ENCODE measurements at regions not wholly inside any gene's neighbourhood (a gene's known extent, or its start where the extent isn't known, plus 50 kb on each side); places are given as distances from the start of the nearest gene placed in this dataset.

DNA sequence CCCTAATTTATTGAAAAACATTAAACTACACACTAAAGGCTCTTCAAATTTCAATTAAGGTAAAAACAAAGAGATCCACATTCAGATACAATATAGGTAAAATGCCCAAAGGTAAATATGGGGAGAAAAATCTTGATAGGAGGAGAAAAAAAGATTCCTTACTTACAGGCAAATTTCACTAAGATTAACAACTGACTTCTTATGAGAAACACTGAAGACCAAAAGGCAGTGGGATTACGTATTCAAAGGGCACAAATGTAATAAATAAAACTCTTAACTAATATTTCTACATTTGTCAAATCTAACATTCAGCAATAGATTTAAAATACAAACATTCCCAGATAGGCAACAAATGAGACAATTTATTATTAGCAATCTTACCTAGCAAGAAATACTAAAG lies 829.3 kb downstream of the SH3BGRL start:
- Histone ChIP-seq H3K27me3 (no peaks in the 10 kb centered on the region), H3K9ac (ENCODE audit: low read depth in 2 of 2, low read length in 2 of 2) (no peak overlapping the region), H3K27ac (no peak overlapping the region), H3K9me3 (no peaks in the 10 kb centered on the region), H3K4me3 (no peak overlapping the region), H3K4me1 (no peaks in the 10 kb centered on the region), H3K36me3 (no peaks in the 10 kb centered on the region)
- TF ChIP-seq, protein P1, sequence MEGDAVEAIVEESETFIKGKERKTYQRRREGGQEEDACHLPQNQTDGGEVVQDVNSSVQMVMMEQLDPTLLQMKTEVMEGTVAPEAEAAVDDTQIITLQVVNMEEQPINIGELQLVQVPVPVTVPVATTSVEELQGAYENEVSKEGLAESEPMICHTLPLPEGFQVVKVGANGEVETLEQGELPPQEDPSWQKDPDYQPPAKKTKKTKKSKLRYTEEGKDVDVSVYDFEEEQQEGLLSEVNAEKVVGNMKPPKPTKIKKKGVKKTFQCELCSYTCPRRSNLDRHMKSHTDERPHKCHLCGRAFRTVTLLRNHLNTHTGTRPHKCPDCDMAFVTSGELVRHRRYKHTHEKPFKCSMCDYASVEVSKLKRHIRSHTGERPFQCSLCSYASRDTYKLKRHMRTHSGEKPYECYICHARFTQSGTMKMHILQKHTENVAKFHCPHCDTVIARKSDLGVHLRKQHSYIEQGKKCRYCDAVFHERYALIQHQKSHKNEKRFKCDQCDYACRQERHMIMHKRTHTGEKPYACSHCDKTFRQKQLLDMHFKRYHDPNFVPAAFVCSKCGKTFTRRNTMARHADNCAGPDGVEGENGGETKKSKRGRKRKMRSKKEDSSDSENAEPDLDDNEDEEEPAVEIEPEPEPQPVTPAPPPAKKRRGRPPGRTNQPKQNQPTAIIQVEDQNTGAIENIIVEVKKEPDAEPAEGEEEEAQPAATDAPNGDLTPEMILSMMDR (IDR thresholded peaks at IDR 0.05): no peak
- DNase-seq: no peak
- intact Hi-C loops (cut with DNase I): no loop called here

DNA sequence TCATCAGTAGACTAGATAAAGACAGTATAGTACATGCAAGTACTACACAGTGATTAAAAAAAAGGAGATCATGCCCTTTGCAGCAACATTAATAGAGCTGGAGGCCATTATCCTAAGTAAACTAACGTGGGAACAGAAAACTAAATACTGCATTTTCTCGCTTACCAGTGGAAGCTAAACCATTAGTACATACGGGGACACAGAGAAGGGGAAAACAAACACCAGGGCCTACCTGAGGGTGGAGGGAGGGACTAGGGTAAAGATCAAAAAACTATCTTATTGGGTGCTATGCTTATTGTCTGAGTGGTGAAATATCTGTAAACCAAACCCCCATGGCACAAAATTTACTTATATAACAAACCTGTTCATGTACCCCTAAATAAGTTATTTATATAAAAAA lies 836.9 kb downstream of the SH3BGRL start:
- Histone ChIP-seq H3K36me3 (no peaks in the 10 kb centered on the region), H3K9ac (ENCODE audit: low read depth in 2 of 2, low read length in 2 of 2) (no peak overlapping the region), H3K9me3 (no peaks in the 10 kb centered on the region), H3K4me3 (no peak overlapping the region), H3K4me1 (no peaks in the 10 kb centered on the region), H3K27me3 (no peaks in the 10 kb centered on the region), H3K27ac (no peak overlapping the region)
- DNase-seq: no peak
- intact Hi-C loops (cut with DNase I): no loop called here
- TF ChIP-seq, protein P1 (IDR thresholded peaks at IDR 0.05): no peak

DNA sequence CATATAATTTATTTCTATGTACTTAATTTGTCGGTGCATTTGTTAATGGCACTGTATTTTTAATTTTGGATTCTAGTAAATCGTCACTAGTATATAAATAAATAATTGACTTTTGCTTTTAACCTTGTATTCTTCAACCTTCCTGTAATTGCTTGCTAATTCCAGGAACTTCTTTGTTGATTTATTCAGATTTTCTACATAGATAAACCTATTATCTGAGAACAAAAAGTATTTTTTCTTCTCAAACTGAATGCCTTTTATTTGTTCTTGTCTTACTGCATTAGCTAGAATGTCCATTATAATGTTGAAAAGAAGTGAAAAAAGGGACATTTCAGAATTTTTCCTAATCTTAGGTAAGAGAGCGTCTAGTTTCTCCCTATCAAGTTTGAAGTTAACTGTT lies 839.1 kb downstream of the SH3BGRL start:
- no peak for DNase-seq
- Histone ChIP-seq H3K9me3 (no peaks in the 10 kb centered on the region), H3K27ac (no peak overlapping the region), H3K4me3 (no peak overlapping the region), H3K4me1 (no peaks in the 10 kb centered on the region), H3K36me3 (no peaks in the 10 kb centered on the region), H3K27me3 (no peaks in the 10 kb centered on the region), H3K9ac (ENCODE audit: low read depth in 2 of 2, low read length in 2 of 2) (no peak overlapping the region)
- intact Hi-C loops (cut with DNase I): no loop called here
- TF ChIP-seq, protein P1 (IDR thresholded peaks at IDR 0.05): no peak

DNA sequence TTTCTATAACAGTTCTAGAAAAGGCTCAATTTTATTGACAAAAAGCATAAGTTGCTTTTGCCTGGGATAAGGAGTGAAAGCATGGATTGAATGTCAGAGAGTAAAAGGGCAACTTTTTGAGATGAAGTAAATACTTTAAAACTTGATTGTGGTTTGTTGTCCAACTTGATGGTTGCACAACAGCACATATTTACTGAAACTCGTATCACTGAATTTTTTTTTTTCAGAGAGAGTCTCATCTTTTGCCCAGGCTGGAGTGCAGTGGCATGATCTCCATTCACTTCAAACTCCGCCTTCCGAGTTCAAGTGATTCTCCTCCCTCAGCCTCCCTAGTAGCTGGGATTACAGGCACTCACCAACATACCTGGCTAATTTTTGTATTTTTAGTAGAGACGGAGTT lies 856.8 kb downstream of the SH3BGRL start:
- H3K9ac ChIP-seq (ENCODE audit: low read depth in 2 of 2, low read length in 2 of 2): no peak overlapping the region
- no peaks in the 10 kb centered on the region for H3K9me3 ChIP-seq
- no peaks in the 10 kb centered on the region for H3K4me1 ChIP-seq
- H3K27me3 ChIP-seq: no peaks in the 10 kb centered on the region
- no peak for DNase-seq
- no peak overlapping the region for H3K27ac ChIP-seq
- intact Hi-C loops (cut with DNase I): no loop called here
- H3K36me3 ChIP-seq: no peaks in the 10 kb centered on the region
- H3K4me3 ChIP-seq: no peak overlapping the region
- TF ChIP-seq, protein P1 (IDR thresholded peaks at IDR 0.05): no peak

DNA sequence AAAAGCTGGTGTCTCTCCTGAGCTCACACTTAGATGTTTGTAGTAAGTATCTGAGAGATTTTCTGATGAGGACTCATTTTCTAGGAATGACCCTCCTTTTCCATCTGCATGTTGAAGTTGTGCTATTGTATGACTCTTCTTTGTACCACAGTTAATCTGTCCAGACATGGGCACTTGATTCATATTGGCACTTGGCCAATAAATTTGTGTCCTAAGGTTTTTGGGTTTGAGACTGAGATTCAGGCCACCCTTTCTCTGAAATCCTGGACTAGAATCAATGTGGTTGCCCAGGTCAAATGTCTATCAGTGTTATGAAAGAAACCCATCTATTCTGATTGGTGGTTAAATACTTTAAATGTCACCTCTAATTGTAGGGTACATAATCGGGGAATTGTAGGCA lies 869.0 kb downstream of the SH3BGRL start:
- Histone ChIP-seq H3K36me3 (no peaks in the 10 kb centered on the region), H3K9ac (ENCODE audit: low read depth in 2 of 2, low read length in 2 of 2) (no peak overlapping the region), H3K4me3 (no peak overlapping the region), H3K27ac (no peak overlapping the region), H3K27me3 (no peaks in the 10 kb centered on the region), H3K4me1 (no peaks in the 10 kb centered on the region), H3K9me3 (no peaks in the 10 kb centered on the region)
- TF ChIP-seq, protein P1 (IDR thresholded peaks at IDR 0.05): no peak
- intact Hi-C loops (cut with DNase I): no loop called here
- no peak for DNase-seq

DNA sequence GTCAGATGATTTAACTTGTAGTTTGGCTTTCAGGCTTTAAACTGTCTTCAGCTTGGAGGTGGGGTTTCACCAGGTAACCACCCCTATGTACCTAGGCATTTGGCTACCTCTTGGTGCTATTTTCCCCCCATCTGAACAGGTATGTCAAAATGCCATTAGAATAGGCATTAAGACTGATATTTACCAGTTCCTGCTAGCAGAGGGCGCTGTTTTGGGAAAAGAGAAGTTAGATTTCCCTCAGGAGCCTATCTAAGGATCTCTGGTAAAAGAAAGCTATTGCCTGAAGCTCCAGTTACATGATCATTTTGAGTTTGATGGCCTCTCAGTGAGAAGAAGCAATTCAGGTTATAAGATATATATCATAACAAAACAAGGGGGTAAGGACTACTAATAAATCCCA lies 879.1 kb downstream of the SH3BGRL start:
- Histone ChIP-seq H3K27me3 (no peaks in the 10 kb centered on the region), H3K4me3 (no peak overlapping the region), H3K9ac (ENCODE audit: low read depth in 2 of 2, low read length in 2 of 2) (no peak overlapping the region), H3K27ac (no peak overlapping the region), H3K9me3 (no peaks in the 10 kb centered on the region), H3K36me3 (no peaks in the 10 kb centered on the region), H3K4me1 (no peaks in the 10 kb centered on the region)
- TF ChIP-seq, protein P1 (IDR thresholded peaks at IDR 0.05): no peak
- intact Hi-C loops (cut with DNase I): no loop called here
- DNase-seq: no peak

Data from colonic mucosa (tissue), 4 donors.